ENCODE measurements at regions not wholly inside any gene's neighbourhood (a gene's known extent, or its start where the extent isn't known, plus 50 kb on each side); places are given as distances from the start of the nearest gene placed in this dataset.

DNA sequence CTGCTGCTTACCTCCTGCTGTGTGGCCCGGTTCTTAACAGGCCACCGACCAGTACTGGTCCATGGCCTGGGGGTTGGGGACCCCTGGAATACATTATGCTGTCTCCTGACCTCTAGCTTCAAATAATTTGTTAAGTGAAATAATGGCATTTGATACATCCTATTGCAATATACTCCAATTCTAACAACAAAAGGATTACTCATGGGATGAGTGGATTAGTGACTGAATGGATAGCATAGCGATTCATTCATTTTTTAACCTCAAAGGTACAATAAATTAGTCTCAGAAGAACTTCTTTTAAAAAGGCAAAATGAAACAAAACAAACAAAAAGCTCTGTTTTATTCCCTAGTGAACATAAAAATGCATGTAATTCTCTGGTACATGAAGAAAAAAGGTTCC, 147.9 kb upstream of the PKP2 start:
- TF ChIP-seq, protein P1, sequence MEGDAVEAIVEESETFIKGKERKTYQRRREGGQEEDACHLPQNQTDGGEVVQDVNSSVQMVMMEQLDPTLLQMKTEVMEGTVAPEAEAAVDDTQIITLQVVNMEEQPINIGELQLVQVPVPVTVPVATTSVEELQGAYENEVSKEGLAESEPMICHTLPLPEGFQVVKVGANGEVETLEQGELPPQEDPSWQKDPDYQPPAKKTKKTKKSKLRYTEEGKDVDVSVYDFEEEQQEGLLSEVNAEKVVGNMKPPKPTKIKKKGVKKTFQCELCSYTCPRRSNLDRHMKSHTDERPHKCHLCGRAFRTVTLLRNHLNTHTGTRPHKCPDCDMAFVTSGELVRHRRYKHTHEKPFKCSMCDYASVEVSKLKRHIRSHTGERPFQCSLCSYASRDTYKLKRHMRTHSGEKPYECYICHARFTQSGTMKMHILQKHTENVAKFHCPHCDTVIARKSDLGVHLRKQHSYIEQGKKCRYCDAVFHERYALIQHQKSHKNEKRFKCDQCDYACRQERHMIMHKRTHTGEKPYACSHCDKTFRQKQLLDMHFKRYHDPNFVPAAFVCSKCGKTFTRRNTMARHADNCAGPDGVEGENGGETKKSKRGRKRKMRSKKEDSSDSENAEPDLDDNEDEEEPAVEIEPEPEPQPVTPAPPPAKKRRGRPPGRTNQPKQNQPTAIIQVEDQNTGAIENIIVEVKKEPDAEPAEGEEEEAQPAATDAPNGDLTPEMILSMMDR (conservative IDR thresholded peaks at IDR 0.05 in 1 of 2, IDR thresholded peaks at IDR 0.05 in 1 of 2; ENCODE audit: extremely low read depth in 1 of 2, insufficient read depth in 1 of 2, low read depth in 1 of 2, low read length in 2 of 2), result no peak
- no peak for TF ChIP-seq EZH2 (IDR thresholded peaks at IDR 0.05; ENCODE audit: borderline replicate concordance, low read length)

Data from mammary epithelial cell (primary cell).